GM18499 (cell line): ENCODE measurements at regions not wholly inside any gene's neighbourhood (a gene's known extent, or its start where the extent isn't known, plus 50 kb on each side); places are given as distances from the start of the nearest gene placed in this dataset.

ENCODE experiments used
- ATAC-seq: cut with Tn5 transposase; IDR thresholded peaks from one replicate; pipeline ENCODE4 v1.9.1; 2021; ENCODE audit warnings: moderate number of reproducible peaks; ENCODE audit not compliant: insufficient read depth, unreplicated experiment

DNA sequence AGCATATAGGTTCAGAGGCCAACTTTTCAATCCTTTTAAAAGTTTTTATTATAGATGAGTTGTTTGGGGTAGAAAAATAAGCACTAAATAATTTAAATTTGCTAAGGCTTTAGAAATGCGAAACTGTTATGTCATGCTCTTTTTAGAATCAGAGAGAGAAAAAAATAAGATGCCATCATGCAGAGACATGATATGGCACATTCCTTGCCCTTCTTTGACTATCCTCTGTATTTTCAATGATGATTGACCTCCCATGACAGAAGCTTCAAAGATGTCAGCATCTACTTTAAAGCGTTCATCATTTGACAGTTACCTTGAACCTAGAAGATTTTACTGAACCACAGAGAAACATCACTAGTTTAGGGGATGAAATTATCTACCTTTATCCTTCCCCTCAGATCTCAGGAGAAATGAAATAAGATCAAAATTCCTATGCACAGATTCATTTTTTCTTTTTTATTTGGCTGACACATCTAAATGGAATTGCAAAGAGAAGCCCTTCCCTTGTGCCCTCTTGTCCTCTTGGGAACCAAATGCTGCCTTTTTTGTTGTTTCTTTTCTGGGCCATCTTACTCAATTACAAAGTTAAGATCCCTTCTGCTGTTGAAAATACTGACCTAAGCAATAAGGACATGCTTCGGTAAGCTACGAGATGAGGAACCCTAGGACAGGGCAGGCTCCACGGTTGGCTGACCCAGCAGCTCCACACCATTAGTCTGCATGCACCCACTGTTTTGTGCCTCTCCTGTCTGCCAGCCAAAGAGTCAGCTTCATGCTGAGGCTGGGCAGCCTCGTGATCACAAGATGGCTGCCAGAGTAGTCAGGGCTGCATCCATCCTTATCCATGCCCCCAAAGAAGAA, 289.7 kb upstream of the TPM1 start:
- ATAC-seq: no peak

DNA sequence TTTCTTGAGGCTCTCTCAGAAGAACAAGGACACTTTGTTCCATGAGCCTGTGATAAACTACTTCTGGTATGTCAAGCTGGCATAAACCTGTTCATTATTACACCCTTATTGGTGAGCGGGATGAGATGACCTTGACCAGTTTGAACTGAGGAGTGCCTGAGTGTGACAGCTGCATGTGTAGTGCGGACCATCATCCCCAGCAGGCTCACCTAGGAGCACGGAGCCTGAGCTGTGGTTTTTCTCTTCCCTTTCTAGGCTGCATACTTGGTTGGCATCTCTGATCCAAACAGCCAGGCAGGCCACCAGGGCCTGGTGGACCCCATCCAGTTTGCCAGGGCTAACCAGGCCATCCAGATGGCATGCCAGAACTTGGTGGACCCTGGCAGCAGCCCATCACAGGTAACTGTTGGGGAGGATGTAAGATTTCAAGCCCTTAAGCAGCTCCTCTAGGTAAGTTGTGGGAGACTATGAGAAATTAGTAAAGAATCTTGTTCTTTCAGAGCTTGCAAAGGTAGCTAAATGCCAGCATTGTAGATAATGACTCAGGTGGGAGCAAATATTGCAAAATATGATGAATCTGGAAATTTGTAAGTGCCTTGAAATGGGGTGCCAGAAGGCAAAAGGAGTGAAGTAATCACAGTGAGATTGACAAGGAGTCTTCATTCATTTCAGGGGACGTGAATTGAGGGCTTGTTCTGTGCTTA, 288.9 kb upstream of the TPM1 start:
- no peak for ATAC-seq

DNA sequence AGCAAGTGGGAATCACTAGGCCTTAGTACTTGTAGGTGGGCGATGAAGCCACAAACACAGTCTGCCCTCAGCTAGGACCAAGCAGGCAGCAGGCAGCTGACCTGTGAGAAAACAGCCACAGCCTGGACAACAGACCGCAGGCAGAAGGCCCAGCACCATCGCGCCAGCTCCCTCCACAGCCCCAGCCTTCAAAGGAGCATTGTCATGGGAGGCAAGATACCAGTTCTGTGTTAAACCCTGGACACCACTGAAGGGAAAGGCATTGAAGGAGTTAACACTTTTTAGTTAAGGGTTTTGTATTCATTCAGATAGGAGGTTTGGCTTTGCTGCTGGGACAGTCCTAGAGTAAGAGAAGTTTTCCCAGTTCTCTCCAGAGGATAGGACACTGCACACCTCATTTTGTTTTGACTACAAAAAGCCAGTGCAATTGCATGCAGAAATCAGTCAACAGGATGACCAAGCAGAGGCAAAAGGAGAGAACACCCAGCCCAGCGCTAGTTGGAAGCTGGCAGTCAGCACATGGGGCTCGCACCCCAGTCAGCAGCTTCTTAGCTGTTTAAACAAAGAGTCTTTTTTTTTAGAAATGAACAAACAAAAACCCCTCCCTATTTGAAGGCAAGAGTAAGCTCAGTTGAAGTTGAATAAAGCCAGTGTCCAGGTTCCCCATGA, 286.1 kb upstream of the TPM1 start:
- ATAC-seq: no peak

DNA sequence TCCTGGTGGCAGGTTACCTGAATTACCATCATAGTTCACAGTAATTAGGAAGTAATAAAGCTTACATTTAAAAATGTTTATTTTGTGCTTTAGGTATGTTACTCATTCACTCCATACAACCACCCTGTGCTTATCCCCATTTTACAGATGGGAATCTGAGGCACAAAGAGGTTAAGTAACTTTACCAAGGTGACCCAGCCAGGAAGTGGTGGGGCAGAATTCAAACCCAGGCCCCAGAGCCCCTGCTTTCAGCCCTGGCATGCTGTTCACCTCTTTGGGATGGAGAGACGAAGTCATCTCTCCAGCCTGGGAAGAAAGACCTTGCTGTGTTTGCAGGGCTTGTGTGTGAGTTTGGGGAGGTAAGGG, 285.6 kb upstream of the TPM1 start:
- ATAC-seq: no peak

DNA sequence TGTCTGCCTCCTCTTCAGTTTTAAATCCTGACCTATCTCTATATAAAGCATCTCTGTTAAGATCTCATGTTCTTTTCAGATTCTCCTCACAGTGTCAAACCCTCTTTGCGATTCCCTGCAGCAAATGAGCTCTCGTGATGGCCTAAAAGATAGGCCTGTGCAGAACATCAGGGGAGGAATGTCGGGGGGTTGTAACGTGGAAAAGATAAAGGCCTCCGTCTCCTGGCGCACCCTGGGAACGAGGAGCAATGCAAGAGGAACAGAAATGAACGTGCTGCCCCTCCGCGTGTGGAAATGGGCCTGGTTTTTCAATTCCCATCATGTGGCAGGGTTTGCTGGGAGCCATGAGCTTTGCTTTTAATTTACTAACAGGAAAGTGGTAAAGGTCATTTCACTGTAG, 285.0 kb upstream of the TPM1 start:
- ATAC-seq: no peak

DNA sequence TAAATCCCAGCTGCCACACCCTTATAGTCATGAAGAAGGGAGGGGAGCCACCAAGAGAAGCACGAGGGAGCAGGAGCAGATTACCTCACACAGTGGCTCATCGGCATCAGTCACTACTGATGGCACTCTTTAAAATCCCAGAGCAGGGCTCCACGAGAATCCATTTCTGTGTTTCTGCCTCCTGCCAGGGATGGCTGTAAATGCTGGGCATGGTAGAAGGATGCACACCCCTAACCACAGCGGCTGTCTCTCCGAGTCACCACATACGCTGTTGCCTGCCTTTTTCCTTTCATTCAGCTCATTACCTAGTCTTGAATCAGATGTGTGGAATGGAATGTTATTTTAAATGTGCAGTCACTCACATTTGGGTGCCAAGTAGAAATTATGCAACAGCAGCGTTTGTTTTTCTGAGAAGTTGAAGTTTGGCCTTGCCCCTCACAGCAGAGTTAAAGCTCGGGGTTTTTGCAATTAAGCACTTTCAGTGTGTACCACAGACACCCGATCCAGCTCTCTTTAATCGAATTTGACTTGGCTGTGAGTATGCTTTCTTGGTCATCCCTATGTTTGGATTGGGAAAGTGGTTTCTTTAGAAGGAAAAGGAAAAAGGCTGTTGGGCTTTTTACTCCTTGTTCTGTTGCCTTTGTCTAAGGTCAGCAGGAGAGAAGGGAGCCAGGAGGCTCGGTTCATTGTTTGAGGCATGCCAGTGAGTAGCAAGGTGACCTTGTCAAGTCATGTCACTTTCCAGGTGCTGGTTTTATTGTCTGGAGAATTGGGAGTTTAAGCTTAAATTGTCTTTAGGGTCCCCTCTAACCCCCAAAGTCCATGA, 284.2 kb upstream of the TPM1 start:
- no peak for ATAC-seq

DNA sequence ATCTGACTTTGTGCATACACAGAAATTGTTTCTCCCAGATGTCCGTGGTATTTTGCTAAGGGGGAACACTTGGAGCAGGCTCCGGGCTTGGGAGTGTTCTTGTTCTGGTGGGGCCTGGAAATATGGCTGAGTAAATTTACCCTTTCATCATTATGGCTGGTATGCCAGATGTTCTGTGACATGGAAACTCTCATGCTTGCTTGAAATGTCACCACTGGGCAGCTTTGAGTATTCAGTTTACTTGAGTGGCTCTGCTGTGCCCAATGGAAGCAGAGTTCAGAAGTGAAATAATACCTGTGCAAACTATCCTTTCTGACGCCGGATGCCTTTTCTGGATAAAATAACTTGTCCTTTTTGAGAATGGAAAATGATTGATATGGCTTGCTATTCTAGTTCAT, 283.6 kb upstream of the TPM1 start:
- ATAC-seq: no peak

DNA sequence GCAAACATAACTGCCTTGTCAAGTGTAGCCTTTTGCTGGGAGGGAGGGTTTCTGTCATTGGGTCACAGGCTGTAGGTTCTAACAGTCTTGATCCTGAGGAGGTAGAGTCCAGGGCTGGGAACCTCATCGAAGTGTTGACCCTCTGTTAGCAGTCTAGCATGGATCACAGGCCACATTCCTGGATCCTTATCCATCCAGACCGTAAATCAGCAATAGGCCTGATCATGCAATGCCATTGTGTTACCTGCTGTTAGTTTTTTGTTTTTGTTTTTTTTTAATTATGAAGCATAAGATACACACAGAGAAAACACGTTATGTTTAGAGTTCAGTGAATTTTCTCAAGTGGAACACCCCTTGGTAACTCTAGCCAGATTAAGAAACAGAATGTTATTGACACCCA, 282.0 kb upstream of the TPM1 start:
- ATAC-seq: no peak

DNA sequence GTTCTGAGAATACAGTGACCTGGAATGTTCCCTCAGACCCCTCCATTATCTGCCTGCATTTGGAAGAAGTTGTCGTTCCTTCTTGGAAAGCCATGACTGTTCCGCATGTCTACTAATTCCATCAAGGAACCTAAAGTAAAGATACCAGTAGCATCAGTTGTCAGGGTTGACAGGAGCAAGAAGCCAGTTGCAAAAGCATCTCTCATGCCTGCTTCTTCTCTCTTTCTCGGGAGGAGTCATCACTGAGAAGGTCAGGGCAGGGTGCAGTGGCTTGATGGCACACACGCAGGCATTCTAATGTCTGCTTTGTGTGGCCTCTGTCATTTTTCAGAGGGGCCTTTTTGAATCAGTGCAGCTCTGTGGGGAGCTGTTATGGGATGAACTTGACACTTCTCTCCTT, 276.6 kb upstream of the TPM1 start:
- ATAC-seq: no peak

DNA sequence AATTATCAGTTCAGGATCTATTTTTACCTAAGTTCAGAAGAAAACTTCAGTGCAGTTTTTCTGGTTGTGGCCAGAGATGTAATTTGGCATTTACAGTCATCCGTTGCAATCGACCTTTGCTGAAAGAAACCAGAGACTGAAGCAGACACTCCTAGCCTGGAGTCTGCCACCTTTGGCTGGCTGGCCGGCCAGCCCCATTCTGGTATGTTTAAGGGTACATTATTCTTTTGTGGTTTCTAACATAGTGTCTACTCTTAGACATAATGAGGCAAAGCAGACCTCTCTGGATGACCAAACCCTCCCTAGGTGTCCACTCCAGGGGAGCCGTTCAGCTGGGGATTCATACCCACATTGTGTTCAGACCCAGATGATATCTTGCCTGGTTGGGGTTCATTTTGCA, 275.9 kb upstream of the TPM1 start:
- ATAC-seq: no peak

DNA sequence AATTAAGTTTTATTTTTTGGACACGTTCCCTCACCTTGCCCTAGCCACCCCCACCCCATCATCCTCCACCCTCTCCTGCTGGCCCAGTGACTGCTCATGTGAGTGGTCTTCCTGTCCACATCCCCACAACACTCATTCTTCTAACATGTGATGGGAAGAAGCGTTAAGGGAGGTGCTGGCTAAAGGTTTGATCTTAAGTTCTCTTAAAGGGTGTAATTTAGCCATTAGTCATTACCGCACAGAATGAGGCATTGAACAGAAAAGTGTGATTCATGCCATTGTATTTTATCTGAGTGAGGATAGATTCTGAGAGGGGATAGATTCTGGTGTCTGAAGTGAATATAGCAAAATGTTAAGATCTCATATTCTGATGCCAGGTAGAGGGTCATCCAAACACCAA, 272.9 kb upstream of the TPM1 start:
- ATAC-seq: no peak

DNA sequence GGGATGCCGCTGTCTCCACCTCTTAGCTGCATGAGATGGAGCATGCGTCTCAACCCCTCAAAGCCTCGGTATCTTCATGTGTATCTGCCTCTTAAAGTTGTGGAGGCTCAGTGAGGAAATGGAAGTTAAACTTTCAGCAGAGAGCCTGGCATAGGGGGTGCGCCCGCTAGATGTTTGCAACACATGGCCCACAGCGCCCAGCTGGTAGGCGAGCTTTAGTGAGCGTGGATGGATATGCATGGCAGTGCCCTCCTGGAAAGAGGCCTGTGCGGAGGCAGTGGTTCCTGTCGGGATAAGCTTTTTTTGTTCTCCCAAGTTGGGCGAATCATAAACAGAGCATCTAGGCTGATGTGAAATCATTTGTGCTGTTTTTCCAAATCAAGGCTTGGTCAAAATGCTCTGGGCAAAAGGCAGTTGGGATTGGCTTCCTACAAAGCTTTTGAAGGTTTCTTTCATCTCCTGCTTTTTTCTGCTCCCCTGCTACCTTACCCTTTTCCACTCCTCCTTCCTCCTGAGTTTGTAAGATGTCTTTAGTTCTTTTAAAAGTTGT, 272.4 kb upstream of the TPM1 start:
- no peak for ATAC-seq

DNA sequence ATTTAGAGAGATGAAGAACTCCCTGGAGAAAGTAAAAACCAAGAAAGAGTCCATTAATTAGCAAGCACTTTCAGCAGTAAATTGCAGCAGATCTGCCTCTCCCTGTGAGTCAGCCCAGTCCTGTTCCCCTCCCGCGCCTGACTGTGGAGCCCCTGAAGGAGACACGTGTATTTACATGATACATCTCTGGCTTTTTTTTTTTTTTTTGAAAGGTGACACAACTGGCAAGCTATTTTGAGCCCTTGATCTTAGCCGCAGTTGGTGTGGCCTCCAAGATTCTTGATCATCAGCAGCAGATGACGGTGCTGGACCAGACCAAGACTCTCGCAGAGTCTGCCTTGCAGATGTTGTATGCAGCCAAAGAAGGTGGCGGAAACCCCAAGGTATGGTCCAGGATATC, 271.8 kb upstream of the TPM1 start:
- no peak for ATAC-seq

DNA sequence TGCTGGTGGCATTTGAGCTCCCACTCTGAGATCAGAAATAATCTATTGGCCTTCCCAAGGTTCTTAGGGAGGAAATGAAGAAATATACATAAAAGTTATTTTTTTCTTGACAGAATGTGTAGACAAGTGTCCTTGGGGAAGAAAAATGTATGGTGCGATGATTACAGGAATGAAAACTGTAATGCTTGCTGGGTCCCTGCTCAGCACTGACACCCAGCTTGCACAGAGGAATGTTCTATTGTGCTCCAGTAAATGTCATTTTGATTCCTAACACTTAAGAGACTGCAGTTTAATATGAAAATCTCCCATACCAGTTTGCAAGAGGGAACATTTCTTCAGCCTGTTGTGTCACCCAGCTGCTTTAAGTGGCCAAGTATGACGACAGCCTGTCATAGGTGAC, 271.3 kb upstream of the TPM1 start:
- ATAC-seq: no peak

DNA sequence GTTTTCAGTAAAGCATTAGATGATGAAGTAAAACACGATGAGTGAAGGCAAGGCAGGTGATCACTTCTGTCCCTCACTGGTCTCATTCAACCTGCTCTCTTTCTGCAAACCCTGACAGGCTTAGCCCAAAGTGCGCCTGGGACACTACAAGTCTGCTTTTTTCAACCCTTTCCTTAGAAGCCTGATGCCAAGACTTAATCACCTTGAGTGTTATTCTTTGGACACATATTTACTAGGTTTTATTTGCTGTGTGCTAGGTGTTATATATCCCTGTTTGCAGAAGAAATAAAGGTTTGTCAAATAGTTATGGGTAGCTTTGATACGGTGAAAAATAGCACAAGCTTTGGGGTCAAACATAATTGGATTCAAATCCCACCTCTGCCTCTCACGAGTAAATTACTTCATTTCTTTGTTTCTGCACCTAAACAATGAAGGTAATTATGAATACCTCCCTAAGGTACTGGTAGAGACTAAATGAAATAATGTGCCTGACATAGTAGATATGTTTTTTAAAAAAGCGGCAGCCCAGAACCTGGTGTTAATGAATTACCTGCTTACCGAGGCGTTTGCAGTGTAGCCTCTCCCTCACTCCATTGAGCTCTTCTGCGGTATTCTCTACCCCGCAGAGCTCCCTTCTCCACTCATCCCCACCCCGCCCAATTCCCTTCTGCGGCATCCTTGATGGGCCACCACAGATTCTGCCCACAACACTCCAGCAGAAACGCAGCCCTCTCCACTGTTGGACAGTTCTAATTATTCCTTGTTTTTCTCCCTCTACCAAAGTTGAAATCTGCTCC, 269.0 kb upstream of the TPM1 start:
- no peak for ATAC-seq

DNA sequence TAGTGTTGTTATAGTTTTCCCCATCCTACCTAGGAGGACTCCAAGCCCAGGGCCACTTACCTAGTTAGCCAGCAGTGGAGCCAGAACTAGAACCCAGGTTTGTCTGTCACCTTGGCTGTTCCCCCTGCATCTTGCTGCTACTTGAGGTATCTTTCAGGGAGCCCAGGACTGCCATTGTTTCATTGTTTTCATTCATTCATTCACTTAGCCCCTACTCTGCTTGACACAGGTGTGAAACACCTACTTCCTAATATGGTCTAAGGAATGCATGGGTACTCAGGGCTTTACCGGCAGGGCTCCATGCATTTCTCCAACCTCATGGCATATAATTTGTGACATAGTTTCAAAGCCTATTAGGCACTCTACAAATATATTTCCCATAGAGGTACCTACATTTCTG, 266.6 kb upstream of the TPM1 start:
- no peak for ATAC-seq

DNA sequence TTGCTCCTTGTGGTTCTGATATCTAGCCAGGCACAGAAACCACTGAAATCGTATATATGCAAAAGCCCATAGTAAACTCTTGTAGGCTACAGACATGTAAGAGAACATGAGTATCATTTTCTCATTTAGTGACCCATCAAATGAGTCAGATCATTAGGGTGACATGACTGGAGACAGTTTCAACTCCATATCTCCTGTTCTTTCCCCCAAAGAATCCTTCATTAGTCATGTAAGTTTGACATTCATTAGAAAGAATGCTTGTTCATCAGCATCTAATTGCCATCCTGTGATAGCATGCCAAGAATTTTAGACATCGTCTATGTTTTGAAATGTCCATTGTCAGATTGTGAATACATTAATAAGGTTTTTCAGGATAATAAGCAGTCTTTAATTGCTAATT, 264.9 kb upstream of the TPM1 start:
- no peak for ATAC-seq

DNA sequence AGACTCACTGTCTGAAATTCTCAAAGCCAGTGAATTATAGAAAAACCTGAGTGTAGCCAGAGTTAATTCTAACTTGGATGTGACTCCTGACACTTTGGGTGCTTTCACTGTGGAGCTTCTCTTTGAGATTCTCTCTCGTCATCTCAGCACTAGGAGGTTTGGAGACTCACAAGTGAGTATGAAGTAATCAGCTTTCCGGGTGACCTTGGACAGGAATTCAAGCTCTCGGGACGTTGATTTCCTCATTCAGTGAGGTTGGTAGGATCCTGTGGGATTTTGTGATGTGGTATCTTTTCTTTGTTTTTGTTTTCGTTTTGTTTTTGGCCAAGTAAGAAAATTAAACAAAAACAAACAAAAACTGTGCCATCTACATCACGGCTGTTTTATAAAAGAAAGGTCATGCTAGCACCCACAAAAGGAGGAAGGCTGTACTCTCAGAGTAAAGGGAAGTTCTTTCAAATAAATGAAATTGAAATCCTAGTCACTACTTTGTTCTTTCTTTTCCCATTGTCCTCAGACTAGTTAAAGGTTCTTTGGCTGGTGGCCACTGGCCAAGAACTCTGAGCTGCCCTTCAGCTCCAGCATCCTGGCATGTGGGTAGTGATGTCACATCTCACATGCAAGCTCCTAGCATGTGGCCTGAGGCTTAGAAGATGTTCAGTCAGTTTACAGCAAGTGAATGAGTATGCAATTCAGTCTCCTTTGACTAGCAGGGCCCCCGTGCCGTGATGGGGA, 263.3 kb upstream of the TPM1 start:
- no peak for ATAC-seq

DNA sequence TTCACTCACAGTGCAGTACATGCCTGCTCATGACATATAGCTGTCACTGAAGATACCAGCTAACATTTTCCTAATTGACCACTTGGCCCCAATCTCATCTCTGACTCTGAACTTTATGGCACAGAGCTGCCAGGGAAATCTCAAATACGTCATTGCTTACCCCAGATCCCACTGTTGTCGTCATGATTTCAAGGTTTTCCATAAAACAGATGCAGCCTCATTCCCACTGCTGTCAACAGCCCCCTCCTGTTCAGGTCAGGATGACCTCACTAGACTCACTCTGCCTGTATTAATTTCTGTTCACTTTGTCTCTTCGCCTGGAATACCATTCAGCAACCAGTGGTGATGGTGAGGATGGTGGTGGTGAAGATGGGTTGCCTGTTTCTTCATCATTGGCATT, 262.6 kb upstream of the TPM1 start:
- ATAC-seq: no peak
